Ishikawa (cell line): ENCODE measurements at regions not wholly inside any gene's neighbourhood (a gene's known extent, or its start where the extent isn't known, plus 50 kb on each side); places are given as distances from the start of the nearest gene placed in this dataset.

Source experiments
- CEBPB ChIP-seq: IDR thresholded peaks from 2 replicates; pipeline ENCODE4 v1.6.1; 2012
- CREB1 ChIP-seq: IDR thresholded peaks from 2 replicates; pipeline ENCODE4 v1.6.1; 2012; ENCODE audit warnings: low read depth
- EGR1 ChIP-seq: IDR thresholded peaks from 2 replicates; pipeline ENCODE4 v1.6.1; 2012
- EP300 ChIP-seq: IDR thresholded peaks from 2 replicates; pipeline ENCODE4 v1.6.1; 2012; ENCODE audit warnings: borderline replicate concordance
- FOXM1 ChIP-seq: IDR thresholded peaks from 2 replicates; pipeline ENCODE4 v1.6.1; 2012; ENCODE audit warnings: low read depth, borderline replicate concordance
- RAD21 ChIP-seq: IDR thresholded peaks from 2 replicates; pipeline ENCODE4 v1.6.1; 2012; ENCODE audit warnings: low read depth
- TAF1 ChIP-seq: IDR thresholded peaks from 2 replicates; pipeline ENCODE4 v1.6.1; 2012; ENCODE audit warnings: low read depth, mild to moderate bottlenecking
- TEAD4 ChIP-seq: IDR thresholded peaks from 2 replicates; pipeline ENCODE4 v1.6.1; 2012
- YY1 ChIP-seq: IDR thresholded peaks from 2 replicates; pipeline ENCODE4 v1.6.1; 2012; ENCODE audit warnings: low read depth
- TF ChIP-seq, protein P1 (sequence below): IDR thresholded peaks from 2 replicates; pipeline ENCODE4 v1.6.1; 2012
- TF ChIP-seq, protein P2 (sequence below): IDR thresholded peaks from 2 replicates; pipeline ENCODE4 v1.6.1; 2012
- TF ChIP-seq, protein P3 (sequence below): IDR thresholded peaks from 2 replicates; pipeline ENCODE4 v1.6.1; 2012; ENCODE audit warnings: low read depth, mild to moderate bottlenecking

DNA sequence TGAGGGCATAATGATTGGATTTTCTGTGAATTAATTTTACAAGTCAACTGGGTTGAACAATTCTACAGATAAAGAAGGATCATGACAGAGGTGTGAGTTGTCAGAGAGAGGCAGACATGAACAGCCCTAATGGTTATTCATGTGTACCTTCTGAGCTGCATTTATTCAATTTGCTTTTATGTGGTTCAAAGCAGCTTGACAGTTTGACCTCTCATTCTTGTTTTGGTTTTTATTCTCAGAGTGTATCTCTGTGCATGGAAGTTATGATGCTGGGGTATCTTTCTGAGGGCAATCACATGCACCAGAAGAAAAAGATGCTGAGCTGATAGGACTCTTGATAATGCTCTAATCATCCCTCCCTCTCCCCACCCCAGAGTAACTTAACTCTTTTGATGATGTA, 169.3 kb upstream of the NPY2R start:
- TF ChIP-seq FOXM1 (no peak), TEAD4 (no peak), RAD21 (no peak), CEBPB (no peak), EGR1 (no peak), TAF1 (no peak), EP300 (no peak), YY1 (no peak), CREB1 (no peak)
- TF ChIP-seq, protein P1, sequence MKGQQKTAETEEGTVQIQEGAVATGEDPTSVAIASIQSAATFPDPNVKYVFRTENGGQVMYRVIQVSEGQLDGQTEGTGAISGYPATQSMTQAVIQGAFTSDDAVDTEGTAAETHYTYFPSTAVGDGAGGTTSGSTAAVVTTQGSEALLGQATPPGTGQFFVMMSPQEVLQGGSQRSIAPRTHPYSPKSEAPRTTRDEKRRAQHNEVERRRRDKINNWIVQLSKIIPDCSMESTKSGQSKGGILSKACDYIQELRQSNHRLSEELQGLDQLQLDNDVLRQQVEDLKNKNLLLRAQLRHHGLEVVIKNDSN = no peak
- TF ChIP-seq, protein P2, sequence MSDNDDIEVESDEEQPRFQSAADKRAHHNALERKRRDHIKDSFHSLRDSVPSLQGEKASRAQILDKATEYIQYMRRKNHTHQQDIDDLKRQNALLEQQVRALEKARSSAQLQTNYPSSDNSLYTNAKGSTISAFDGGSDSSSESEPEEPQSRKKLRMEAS = no peak
- TF ChIP-seq, protein P3, sequence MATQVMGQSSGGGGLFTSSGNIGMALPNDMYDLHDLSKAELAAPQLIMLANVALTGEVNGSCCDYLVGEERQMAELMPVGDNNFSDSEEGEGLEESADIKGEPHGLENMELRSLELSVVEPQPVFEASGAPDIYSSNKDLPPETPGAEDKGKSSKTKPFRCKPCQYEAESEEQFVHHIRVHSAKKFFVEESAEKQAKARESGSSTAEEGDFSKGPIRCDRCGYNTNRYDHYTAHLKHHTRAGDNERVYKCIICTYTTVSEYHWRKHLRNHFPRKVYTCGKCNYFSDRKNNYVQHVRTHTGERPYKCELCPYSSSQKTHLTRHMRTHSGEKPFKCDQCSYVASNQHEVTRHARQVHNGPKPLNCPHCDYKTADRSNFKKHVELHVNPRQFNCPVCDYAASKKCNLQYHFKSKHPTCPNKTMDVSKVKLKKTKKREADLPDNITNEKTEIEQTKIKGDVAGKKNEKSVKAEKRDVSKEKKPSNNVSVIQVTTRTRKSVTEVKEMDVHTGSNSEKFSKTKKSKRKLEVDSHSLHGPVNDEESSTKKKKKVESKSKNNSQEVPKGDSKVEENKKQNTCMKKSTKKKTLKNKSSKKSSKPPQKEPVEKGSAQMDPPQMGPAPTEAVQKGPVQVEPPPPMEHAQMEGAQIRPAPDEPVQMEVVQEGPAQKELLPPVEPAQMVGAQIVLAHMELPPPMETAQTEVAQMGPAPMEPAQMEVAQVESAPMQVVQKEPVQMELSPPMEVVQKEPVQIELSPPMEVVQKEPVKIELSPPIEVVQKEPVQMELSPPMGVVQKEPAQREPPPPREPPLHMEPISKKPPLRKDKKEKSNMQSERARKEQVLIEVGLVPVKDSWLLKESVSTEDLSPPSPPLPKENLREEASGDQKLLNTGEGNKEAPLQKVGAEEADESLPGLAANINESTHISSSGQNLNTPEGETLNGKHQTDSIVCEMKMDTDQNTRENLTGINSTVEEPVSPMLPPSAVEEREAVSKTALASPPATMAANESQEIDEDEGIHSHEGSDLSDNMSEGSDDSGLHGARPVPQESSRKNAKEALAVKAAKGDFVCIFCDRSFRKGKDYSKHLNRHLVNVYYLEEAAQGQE = no peak
